ENCODE measurements at regions not wholly inside any gene's neighbourhood (a gene's known extent, or its start where the extent isn't known, plus 50 kb on each side); places are given as distances from the start of the nearest gene placed in this dataset.

DNA sequence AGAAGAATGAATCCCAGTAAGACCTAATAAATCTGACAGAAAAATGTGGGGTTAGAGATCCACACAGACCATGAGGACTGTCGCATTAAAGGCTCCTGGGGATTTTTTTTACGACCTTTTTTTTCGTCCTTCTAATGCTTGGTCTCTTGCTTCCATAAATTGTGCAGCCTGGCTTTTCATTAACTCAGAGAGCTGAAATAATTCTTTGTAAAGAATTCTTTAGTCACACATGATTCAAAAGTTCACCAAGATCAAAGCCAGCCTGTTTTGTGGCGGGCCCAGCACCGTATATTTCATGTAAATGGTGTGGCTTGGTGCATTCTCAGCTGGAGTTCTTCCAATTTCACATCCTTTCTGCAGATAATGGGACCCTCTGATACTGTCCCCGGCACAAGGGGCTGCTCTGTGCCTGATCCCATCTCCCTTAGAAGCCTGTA, 206.6 kb upstream of the BMPER start:
- no peak for TF ChIP-seq POLR2A (IDR thresholded peaks at IDR 0.05)
- TF ChIP-seq, protein P1, sequence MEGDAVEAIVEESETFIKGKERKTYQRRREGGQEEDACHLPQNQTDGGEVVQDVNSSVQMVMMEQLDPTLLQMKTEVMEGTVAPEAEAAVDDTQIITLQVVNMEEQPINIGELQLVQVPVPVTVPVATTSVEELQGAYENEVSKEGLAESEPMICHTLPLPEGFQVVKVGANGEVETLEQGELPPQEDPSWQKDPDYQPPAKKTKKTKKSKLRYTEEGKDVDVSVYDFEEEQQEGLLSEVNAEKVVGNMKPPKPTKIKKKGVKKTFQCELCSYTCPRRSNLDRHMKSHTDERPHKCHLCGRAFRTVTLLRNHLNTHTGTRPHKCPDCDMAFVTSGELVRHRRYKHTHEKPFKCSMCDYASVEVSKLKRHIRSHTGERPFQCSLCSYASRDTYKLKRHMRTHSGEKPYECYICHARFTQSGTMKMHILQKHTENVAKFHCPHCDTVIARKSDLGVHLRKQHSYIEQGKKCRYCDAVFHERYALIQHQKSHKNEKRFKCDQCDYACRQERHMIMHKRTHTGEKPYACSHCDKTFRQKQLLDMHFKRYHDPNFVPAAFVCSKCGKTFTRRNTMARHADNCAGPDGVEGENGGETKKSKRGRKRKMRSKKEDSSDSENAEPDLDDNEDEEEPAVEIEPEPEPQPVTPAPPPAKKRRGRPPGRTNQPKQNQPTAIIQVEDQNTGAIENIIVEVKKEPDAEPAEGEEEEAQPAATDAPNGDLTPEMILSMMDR (IDR thresholded peaks at IDR 0.05): no peak
- TF ChIP-seq POLR2AphosphoS5 (IDR thresholded peaks at IDR 0.05; ENCODE audit: insufficient read depth in 1 of 2, low read depth in 1 of 2): no peak
